Gastroesophageal sphincter (tissue), 4 donors: ENCODE measurements at regions not wholly inside any gene's neighbourhood (a gene's known extent, or its start where the extent isn't known, plus 50 kb on each side); places are given as distances from the start of the nearest gene placed in this dataset.
"Not testable (repeated sequence)": the region's sequence is repeated elsewhere in the genome, so short reads cannot be mapped to it uniquely, and the experiment has no call there.

Experiments
- ATAC-seq: fragments of 150-250 bp; one replicate; pipeline ENCODE4 v1.9.1; 2016; ENCODE audit warnings: mild to moderate bottlenecking, moderate library complexity
- H3K27ac ChIP-seq, 4 donors: fragments of 200-600 bp; sonication (generic) in 3 of 4; 1 replicate in 3 of 4; 2 replicates in 1 of 4; pipeline ENCODE4 v1.5.1; 2016 to 2019
- H3K27me3 ChIP-seq: fragments of 200-600 bp; sonication (generic); one replicate; pipeline ENCODE4 v1.5.1; 2019
- H3K36me3 ChIP-seq, 2 donors: fragments of 200-600 bp; sonication (generic); one replicate each; pipeline ENCODE4 v1.5.1; 2019; ENCODE audit warnings: control low read depth in 1 of 2
- H3K4me1 ChIP-seq, 3 donors: fragments of 200-600 bp; sonication (generic); 1 replicate in 2 of 3; 2 replicates in 1 of 3; pipeline ENCODE4 v1.5.1; 2016 to 2019; ENCODE audit warnings: control low read depth in 2 of 3
- H3K4me3 ChIP-seq, 2 donors: fragments of 200-600 bp; sonication (generic); one replicate each; pipeline ENCODE4 v1.5.1; 2019; ENCODE audit warnings: mild to moderate bottlenecking in 1 of 2, moderate library complexity in 1 of 2
- H3K9me3 ChIP-seq, 3 donors: fragments of 200-600 bp; sonication (generic); one replicate each; pipeline ENCODE4 v1.5.1; 2017 to 2019; ENCODE audit warnings: control low read depth in 2 of 3
- EP300 ChIP-seq: sonication (generic); formaldehyde crosslinking; IDR thresholded peaks from one replicate; pipeline ENCODE4 v1.6.1; 2017; ENCODE audit warnings: antibody characterized with exemption, mild to moderate bottlenecking
- POLR2A ChIP-seq, 2 donors: fragments of 450-650 bp; IDR thresholded peaks; one replicate each; pipeline ENCODE4 v1.6.1; 2017; ENCODE audit warnings: antibody characterized with exemption in 2 of 2, mild to moderate bottlenecking in 2 of 2, moderate library complexity in 1 of 2
- POLR2AphosphoS5 ChIP-seq: sonication (generic); formaldehyde crosslinking; IDR thresholded peaks from one replicate; pipeline ENCODE4 v1.6.1; 2017; ENCODE audit warnings: antibody characterized with exemption
- WGBS, 2 donors: methylation state at CpG; one replicate each; pipeline ENCODE4 v1.1.5; 2018; ENCODE audit warnings: low coverage in 1 of 2; 5-methylcytosine and 5-hydroxymethylcytosine counted together
- TF ChIP-seq, protein P1 (sequence below), 4 experiments: fragments of 200-600 bp in 2 of 4; fragments of 450-650 bp in 2 of 4; sonication (generic) in 1 of 4; IDR thresholded peaks; one replicate each; pipeline ENCODE4 v1.5.1; 2017 to 2019; ENCODE audit warnings: antibody characterized with exemption in 4 of 4, mild to moderate bottlenecking in 2 of 4, moderate library complexity in 2 of 4

DNA sequence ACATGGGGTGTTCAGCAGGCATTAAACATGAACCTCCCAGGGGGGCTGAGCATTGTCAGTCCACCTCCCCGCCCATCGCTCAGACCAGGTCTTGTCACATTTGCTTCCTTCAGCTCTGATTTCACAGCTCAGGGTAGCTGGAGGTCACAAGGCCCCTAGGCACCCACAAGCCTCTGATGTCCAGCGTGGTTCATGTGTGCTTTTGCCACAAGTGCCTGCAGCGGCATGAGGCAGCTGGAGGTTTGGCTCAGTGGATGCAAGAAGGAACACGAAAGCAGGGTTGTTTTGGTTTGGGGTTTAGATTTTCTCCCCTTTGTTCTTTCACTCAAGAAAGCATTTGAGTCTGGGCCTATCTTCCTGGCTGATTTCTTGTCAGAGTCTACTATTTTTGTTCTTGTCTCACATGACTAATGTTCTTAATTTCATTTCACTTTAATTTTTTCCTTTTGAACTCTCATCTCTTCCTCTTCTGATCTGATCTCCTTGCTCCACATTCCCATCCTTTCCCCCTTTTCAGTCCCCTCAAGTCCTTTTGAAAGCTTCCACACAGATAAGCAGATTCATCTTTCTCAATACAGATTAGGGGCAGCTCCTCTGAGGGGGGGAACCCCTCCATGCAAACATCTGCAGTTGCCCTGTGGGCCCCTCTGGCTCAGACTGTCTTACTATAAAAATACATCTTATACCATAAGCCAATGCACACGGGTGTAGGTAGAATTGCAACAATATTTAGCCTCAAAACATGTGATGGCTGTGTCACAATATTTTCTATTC lies 68.1 kb upstream of the CEP85L start:
- no peak overlapping the region for H3K27ac ChIP-seq
- no peaks in the 10 kb centered on the region for H3K9me3 ChIP-seq
- no peaks in the 10 kb centered on the region for H3K36me3 ChIP-seq
- no peaks in the 10 kb centered on the region for H3K4me1 ChIP-seq
- ATAC-seq: no peak
- TF ChIP-seq, protein P1, sequence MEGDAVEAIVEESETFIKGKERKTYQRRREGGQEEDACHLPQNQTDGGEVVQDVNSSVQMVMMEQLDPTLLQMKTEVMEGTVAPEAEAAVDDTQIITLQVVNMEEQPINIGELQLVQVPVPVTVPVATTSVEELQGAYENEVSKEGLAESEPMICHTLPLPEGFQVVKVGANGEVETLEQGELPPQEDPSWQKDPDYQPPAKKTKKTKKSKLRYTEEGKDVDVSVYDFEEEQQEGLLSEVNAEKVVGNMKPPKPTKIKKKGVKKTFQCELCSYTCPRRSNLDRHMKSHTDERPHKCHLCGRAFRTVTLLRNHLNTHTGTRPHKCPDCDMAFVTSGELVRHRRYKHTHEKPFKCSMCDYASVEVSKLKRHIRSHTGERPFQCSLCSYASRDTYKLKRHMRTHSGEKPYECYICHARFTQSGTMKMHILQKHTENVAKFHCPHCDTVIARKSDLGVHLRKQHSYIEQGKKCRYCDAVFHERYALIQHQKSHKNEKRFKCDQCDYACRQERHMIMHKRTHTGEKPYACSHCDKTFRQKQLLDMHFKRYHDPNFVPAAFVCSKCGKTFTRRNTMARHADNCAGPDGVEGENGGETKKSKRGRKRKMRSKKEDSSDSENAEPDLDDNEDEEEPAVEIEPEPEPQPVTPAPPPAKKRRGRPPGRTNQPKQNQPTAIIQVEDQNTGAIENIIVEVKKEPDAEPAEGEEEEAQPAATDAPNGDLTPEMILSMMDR (IDR thresholded peaks at IDR 0.05): no peak
- TF ChIP-seq POLR2A (IDR thresholded peaks at IDR 0.05) (no peak), EP300 (no peak), POLR2AphosphoS5 (no peak)
- no peaks in the 10 kb centered on the region for H3K27me3 ChIP-seq
- 82 to 86% methylated on average over 2 to 6 of the region's 6 CpGs for WGBS, 2 donors
- H3K4me3 ChIP-seq: no peak overlapping the region

DNA sequence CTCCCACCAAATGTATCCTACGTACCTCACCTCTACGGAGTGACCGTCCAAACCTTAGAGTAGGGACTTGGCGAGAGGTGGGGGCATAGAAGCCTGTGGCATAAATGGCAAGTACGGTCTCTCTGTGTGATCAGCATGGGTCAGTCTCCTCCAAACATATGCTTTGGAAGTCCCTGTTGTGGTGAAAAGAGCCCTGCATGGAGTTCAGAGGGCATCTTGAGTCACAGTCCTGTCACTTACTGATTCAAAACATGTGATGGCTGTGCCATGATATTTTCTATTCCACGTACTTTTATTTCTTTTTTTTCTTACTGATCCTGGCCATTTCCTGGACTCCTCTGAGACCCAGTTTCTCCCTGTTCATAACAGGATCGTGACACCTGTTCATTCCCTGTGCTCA lies 67.5 kb upstream of the CEP85L start:
- H3K9me3 ChIP-seq: no peaks in the 10 kb centered on the region
- WGBS, 2 donors: 92 to 100% methylated on average over 2 to 7 of the region's 7 CpGs
- no peak for ATAC-seq
- no peaks in the 10 kb centered on the region for H3K36me3 ChIP-seq
- no peaks in the 10 kb centered on the region for H3K27me3 ChIP-seq
- H3K4me3 ChIP-seq: no peak overlapping the region
- no peaks in the 10 kb centered on the region for H3K4me1 ChIP-seq
- no peak for TF ChIP-seq EP300
- no peak for TF ChIP-seq POLR2AphosphoS5
- no peak overlapping the region for H3K27ac ChIP-seq

DNA sequence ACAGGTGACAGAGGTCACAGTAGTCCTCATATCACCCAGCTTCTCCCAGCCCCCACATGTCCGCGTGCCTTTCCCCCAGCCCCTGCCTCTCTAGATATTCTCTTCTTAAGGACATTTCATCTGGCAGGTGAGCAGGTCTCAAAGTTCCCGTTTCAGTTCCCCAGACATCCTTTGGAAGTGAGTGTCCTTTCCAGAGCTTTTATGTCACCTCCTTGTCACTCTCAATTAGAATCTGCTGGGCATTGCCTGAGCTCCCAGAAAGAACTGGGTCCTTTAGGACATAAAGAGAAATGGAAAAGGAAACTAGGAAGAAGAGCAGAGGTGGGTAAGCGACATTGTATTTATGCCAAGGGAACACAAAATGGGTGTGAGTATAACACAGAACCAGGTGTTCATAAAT lies 66.9 kb upstream of the CEP85L start:
- Histone ChIP-seq H3K4me3 (no peak overlapping the region), H3K9me3 (no peaks in the 10 kb centered on the region), H3K36me3 (no peaks in the 10 kb centered on the region), H3K27ac (no peak overlapping the region), H3K27me3 (no peaks in the 10 kb centered on the region), H3K4me1 (no peaks in the 10 kb centered on the region)
- 90 to 100% methylated on average over 2 of the region's 4 CpGs for WGBS, 2 donors
- TF ChIP-seq POLR2AphosphoS5 (no peak), EP300 (no peak), POLR2A (IDR thresholded peaks at IDR 0.05) (no peak)
- TF ChIP-seq, protein P1 (IDR thresholded peaks at IDR 0.05): no peak
- ATAC-seq: no peak

DNA sequence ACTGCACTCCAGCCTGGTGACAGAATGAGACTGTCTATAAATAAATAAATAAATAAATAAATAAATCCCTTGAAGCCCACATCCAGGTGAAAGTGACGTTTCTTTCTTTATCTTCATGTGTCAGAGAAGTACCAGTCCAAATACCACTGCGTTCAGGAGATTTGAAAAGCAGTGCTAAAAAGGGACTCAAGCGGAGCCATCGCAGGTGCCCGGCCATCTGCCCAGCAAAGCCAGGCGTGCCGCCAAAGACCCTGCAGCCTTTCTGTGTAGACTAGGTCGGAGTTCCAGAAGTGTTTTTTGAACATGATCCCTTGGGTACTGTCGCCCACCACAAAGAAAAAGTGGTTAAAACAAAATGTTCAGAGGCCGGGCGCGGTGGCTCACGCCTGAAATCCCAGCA lies 65.7 kb upstream of the CEP85L start:
- Histone ChIP-seq H3K27me3 (no peaks in the 10 kb centered on the region), H3K27ac (no peak overlapping the region), H3K9me3 (no peaks in the 10 kb centered on the region), H3K4me1 (no peaks in the 10 kb centered on the region), H3K36me3 (no peaks in the 10 kb centered on the region), H3K4me3 (no peak overlapping the region)
- TF ChIP-seq EP300 (no peak), POLR2AphosphoS5 (no peak), POLR2A (IDR thresholded peaks at IDR 0.05) (no peak)
- TF ChIP-seq, protein P1 (IDR thresholded peaks at IDR 0.05): no peak
- 98% methylated on average over 7 to 8 of the region's 13 CpGs for WGBS, 2 donors
- ATAC-seq: no peak

DNA sequence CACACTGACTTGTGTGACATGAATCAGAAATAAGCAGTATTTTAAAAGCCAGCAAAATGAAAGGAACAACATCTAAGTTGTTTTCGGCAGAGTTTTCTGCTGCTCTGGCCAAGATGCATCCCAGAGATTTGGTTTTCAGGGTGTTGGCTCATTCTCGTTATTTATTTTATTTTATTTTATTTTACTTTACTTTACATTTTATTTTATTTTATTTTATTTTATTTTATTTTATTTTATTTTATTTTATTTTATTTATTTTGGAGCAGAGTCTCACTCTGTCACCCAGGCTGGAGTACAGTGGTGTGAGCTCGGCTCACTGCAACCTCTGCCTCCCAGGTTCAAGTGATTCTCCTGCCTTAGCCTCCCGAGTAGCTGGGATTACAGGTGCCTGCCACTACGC lies 64.5 kb upstream of the CEP85L start:
- not testable (repeated sequence) for H3K27me3 ChIP-seq, H3K4me3 ChIP-seq, H3K4me1 ChIP-seq, H3K36me3 ChIP-seq, H3K27ac ChIP-seq, ATAC-seq, H3K9me3 ChIP-seq
- 100% methylated on average over 2 to 4 of the region's 5 CpGs for WGBS, 2 donors

DNA sequence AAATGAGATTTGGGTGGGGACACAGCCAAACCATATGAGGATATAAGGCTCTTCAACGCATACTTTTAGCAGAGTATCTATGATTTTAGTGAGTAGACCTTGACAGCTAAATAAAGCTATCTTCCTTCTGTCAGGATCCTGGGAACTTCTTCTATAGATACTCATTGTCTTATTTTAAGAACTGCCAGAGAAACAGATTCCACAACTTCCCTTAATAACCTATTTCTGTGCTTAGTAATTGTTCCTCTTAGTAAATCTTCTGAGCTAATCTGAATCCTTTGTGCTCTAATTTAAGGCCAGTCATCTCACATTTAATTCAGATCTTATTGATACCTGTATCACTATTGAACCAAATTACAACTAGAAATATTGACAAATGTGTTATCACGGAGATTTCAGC lies 64.0 kb upstream of the CEP85L start:
- ATAC-seq: no peak
- no peak overlapping the region for H3K27ac ChIP-seq
- no peaks in the 10 kb centered on the region for H3K36me3 ChIP-seq
- no peak for TF ChIP-seq POLR2A (IDR thresholded peaks at IDR 0.05)
- TF ChIP-seq POLR2AphosphoS5: no peak
- no peak for TF ChIP-seq EP300
- TF ChIP-seq, protein P1 (IDR thresholded peaks at IDR 0.05): no peak
- no peaks in the 10 kb centered on the region for H3K27me3 ChIP-seq
- no peaks in the 10 kb centered on the region for H3K4me1 ChIP-seq
- no peaks in the 10 kb centered on the region for H3K9me3 ChIP-seq
- WGBS, 2 donors: 82 to 85% methylated on average over 2 of the region's 2 CpGs
- H3K4me3 ChIP-seq: no peak overlapping the region
